CD4-positive, alpha-beta T cell treated with Interleukin-4 for 4 hours (primary cell): ENCODE measurements at regions not wholly inside any gene's neighbourhood (a gene's known extent, or its start where the extent isn't known, plus 50 kb on each side); places are given as distances from the start of the nearest gene placed in this dataset.
"Not testable (repeated sequence)": the region's sequence is repeated elsewhere in the genome, so short reads cannot be mapped to it uniquely, and the experiment has no call there.

Experiments used
- DNase-seq: peaks from one replicate; pipeline ENCODE4 v3.0.0-alpha.2; 2020

GRCh38 chr9:6102336-6102987 lies 87.0 kb upstream of the RANBP6 start:
- DNase-seq: not testable (repeated sequence)

- not testable (repeated sequence) for DNase-seq
Measured at GRCh38 chr9:6101725-6102124, 86.3 kb upstream of the RANBP6 start.

- DNase-seq: not testable (repeated sequence)
Measured at GRCh38 chr9:6099346-6099745, 83.9 kb upstream of the RANBP6 start.

- DNase-seq: no peak
Measured at GRCh38 chr9:6098431-6098830, 83.0 kb upstream of the RANBP6 start.

GRCh38 chr9:6096821-6097220 lies 81.4 kb upstream of the RANBP6 start:
- no peak for DNase-seq

GRCh38 chr9:6090277-6091210 lies 75.1 kb upstream of the RANBP6 start:
- no peak for DNase-seq

- DNase-seq: no peak
Measured at GRCh38 chr9:6089300-6089699, 73.9 kb upstream of the RANBP6 start.

- no peak for DNase-seq
Measured at GRCh38 chr9:6086006-6086655, 70.7 kb upstream of the RANBP6 start.

GRCh38 chr9:6080154-6080716 lies 64.8 kb upstream of the RANBP6 start:
- DNase-seq: peak; percentile 55

- DNase-seq: no peak
Measured at GRCh38 chr9:6079386-6079785, 64.0 kb upstream of the RANBP6 start.

GRCh38 chr9:6078382-6079105 lies 63.1 kb upstream of the RANBP6 start:
- DNase-seq: no peak

GRCh38 chr9:6076851-6077250 lies 61.4 kb upstream of the RANBP6 start:
- no peak for DNase-seq

- DNase-seq: no peak
Measured at GRCh38 chr9:6073731-6074130, 58.3 kb upstream of the RANBP6 start.

GRCh38 chr9:6072865-6073264 lies 57.4 kb upstream of the RANBP6 start:
- DNase-seq: no peak

GRCh38 chr9:6072453-6072852 lies 57.0 kb upstream of the RANBP6 start:
- DNase-seq: no peak

- peak; percentile 56 for DNase-seq
Measured at GRCh38 chr9:6068983-6069382, 53.6 kb upstream of the RANBP6 start.

- DNase-seq: no peak
Measured at GRCh38 chr9:6067426-6067825, 52.0 kb upstream of the RANBP6 start.
